ENCODE measurements at regions not wholly inside any gene's neighbourhood (a gene's known extent, or its start where the extent isn't known, plus 50 kb on each side); places are given as distances from the start of the nearest gene placed in this dataset.

DNA sequence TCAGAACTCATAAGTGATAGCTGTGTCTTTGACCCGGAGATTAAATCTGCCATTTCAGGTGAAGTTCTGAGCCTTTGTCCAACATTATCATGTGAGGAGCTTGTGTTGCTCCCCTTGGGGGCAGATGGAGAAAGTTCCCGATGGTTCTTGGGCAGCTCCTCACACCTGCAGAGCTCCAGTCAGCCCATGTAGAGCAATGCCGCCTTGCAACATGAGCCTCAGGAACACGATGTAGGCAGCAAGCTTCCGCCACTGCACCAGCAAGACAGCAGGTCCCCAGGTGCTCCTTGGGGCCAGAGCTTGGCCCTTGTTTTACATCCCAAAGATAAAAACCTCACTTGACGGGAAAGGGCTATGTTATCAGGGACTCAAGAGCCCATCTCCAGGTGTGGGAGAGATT is 292.7 kb downstream of the IRX1 start:
- DNase-seq (ENCODE audit: low spot score): no peak

DNA sequence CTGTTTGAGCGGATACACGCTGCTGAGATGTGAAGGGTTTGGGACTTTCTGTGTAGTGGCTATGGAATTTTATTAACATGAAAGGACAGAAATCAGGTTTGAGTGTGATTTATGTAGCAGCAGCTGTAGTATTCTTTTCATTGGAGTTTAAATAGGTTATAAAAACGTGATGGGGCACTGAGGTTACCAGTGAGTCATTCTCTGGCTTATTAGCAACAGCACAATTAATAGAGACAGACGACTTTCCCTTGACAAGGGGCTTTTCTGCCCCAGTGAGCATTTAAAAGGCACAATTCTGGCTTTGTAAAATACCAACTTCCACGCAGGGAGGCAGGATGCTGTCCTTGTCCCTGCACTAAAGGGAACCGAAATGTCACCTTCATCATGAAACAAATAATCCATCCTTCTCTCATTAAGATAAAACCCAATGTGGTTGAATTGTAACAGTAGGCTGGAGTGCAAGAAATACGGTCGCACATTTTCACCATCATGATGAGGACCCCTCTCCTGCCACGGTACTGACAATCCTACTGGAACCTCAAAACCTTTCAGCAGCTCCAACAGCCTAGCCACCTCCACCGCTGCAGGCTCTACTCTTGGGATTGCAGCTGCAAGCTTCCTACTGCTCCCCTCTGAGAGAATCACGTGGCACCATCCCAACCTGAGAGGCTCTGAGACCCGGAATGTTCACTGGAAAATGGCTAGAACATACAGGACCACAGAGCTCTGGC is 293.9 kb downstream of the IRX1 start:
- no peak for DNase-seq (ENCODE audit: low spot score)

DNA sequence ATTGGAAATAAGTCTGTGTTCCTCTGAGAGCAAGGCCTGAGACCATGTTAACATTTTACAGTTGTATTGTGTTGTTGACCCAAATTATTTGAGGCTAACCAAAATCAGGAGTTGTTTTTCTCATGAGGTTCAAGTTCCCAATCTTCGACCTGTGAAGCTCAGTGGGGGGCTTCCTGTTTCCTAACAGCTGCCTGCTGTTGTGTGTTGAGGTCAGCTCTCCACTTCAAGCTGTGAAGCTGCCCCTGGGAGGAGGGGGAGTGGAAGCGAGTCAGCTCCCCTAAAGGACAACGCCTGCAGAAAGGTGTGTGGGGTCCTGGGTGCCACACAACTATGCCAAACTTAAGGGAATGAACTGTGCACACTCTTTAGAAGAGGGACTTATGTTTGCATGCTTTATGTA is 295.5 kb downstream of the IRX1 start:
- DNase-seq (ENCODE audit: low spot score): no peak

DNA sequence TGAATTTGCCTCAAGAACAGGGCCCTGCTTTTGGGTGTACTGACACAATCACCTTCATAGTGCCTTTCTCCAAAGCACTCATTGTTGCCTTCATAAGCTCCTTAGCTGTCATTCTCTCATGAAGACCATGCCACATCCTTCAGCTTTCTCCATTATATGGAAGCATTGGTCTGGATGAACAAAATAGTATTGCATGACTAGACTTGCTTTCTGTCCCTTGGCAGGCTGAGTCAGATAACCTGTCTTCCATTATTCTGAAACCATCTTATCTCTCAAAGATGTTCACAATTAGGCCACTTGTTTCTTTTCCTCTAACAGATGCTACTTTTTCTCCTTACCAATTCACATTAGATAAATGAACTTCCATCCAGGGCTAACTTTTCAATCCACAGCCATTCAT is 297.9 kb downstream of the IRX1 start:
- no peak for DNase-seq (ENCODE audit: low spot score)

DNA sequence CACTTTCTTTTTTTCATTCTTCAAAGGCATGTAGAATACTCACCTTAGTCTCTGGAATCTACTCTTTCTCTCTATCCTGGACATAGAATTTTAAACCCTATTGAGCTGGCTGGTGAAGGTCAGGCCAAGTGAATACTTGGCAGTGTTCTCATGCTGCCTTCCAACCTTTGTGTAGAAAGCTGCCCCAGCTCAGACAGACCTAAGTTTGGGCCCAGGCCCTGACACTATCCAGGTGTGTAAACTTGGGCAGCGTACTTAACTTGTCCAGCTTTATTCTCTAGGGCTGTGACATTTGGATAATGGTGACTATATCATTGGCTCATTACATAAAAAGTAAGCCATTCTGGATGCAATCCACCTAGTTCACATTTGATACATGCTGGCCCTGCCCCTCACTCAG is 298.3 kb downstream of the IRX1 start:
- no peak for DNase-seq (ENCODE audit: low spot score)

DNA sequence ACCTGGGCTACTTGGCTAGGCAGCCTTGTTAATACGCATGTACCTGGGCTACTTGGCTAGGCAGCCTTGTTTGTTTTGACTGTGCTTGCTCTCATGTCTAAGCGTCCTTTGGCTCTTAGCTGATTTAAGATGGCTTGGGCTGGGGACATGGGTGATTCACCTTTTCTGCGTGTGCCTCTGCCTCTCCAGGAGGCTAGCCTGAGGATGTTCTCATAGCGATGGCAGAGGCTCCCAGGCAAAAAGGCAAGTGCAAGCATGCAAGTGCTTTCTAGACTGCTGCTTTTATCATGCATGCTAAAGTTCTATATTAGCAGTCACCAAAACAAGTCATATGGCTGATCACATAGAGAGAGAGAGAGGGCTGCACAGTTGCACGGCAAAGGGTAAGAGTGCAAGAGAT is 300.5 kb downstream of the IRX1 start:
- DNase-seq (ENCODE audit: low spot score): no peak

DNA sequence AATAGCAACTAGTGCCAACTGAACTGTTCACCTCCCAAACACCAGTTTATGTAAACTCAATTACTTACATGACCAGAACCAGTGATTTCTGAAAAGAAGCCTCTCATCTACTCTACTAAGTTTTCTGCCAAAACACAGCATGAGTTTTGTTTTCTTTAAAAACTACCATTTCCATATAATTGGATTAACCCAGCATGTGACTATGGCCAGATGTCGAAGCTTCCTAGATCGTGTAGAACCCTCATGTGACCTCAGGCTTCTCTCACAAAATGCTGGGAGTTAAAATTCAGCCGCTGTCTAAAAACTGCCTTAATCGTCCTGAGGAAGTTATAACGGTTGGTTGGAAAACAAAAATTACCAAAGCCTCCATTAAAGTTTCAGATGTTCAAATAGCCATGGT is 303.5 kb downstream of the IRX1 start:
- no peak for DNase-seq (ENCODE audit: low spot score)

DNA sequence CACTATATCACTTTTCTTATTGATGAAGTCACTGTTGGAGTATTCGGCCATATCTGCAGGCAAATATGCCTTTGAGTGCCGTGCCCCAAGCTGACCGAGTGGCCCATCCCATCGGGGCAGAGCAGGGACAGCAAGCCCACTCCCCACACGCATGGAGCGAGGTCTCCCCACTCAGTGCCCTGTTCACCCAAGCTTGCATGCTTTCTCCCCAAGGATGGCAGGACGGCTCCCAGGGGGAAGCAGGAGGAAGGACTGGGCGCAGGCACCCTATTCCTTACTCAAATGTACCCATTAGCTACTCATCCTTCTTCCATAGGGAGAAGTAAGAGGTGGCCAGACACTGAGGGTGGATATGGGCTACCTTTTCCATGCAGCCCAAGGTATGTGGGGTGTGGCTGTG is 309.0 kb downstream of the IRX1 start:
- DNase-seq (ENCODE audit: low spot score): no peak

DNA sequence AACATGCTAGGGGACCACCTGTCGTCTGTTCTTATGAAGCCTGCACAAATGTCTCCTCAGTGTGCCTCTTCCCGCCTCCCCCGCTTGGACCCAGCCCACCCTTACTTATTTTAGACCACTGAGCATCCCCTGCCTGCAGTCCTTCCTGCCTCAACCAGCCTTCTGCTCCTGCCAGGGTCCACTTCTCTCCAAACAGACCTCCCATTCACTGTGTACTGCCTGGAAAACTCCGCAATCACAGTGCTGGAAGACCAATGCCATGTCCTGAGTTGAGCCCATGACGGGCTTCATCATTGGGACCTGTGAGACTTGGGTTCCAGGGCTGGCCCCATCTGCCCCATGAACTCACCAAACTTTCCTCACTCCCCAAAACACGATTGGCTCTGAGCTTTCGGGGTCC is 309.4 kb downstream of the IRX1 start:
- DNase-seq (ENCODE audit: low spot score): no peak

DNA sequence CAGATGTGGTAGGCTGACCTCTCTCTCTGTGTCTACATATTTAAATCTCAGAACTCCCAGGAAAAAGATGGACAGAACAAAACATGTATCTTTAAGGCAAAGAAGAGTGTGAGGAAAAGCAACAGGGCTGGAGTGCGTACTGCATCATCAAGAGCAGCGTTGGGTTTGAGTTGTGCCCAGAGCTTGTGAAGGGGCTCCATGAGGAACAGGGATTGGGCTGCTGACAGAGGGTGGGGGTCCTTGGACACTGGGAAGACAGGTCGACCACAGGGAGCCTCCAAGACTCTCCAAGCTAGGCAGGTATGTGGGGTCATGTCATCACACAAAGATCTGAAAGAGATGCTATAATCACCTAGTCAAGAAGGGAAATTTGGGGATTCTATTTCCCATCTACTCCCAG is 309.9 kb downstream of the IRX1 start:
- no peak for DNase-seq (ENCODE audit: low spot score)

DNA sequence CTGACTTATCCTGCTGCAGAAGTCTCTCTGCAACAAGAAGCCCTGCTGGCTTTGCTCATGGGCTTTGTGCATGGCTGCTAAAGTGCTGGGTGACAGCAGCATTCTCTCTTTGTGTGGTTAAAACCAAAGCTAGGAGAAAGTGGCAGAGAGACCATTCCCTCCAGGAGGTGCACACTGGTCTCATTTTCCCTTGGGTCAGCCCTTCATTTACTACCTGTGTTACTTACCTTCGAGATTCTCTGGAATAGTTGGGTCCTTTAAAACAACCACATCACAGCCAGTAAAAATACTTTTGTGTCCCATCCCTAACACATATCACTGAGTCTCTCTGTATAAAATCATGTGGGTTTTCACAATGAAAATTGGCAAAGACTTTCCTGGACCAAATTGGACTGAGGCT is 315.5 kb downstream of the IRX1 start:
- DNase-seq (ENCODE audit: low spot score): no peak

DNA sequence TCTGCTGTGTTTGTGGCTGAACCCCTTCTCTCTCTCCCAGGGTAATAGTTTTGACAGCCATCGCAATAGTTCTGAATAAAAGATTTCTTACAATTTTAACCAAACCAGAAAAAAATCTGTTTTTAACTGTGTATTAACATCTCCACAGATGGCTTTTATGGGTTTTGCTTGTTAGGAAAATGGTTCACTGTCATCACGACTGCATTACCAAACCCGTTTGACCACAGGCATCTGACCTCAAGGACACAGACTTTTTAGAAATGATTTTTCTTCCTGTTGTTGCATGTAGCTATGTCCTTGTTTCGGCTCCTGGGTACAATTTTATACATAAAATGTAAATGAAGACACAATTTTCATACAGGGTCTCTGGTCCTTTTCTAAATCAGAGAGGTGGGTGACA is 316.1 kb downstream of the IRX1 start:
- DNase-seq (ENCODE audit: low spot score): no peak

DNA sequence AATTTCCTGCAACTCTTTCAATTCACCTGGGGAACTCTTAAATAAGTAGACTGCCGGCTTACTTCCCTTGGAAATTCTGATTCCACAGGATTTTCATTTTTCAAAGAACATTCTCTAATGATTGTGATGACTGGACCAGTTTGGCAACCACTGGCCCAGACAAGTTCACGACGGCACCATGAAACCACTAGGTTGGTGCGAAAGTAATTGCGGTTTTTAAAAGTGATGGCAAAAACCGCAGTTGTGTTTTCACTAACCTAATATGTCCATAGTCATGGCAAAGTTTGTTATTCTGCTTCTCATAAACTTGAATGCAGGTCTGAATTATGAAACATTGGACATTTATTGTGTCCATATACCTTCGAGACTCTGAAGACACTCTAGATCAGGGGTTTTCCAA is 317.2 kb downstream of the IRX1 start:
- DNase-seq (ENCODE audit: low spot score): no peak

DNA sequence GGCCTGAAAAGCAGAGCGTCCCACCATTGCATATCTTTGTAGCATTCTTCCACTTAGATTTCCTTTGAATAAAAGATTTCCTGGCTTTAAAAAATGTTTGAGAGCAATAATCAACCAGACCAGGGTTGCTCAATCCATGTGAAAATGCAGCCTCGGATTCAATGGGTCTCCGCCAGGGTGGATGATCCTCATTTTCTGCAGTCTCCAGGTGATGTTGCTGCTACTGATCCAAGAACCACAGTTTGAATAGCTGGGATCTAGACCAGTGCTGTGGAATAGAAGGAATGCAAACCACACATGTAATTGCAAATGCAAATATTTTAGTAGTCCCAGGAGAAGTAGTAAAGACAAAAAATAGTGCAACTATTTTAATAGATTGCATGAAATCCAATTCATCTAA is 317.6 kb downstream of the IRX1 start:
- DNase-seq (ENCODE audit: low spot score): no peak

DNA sequence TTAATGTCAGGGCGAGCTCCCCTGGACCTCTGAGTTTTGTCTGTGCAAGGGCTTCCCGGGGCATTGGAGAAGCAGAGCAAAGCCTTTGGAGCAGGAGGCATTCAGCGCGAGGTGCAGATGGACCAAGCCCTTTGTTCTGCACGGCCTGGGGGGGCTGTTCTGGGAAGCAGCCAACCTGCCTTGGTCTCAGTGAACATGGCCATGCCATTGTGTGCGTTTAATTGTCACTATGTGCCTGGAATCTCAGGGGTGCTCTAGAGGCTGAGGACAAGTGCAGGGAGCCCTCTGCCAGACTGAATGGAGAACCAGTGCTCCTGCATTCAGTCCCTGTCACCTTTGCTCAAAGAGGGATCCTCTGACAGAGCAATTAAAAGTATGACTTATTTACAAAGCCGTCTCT is 329.4 kb downstream of the IRX1 start:
- DNase-seq (ENCODE audit: low spot score): no peak

DNA sequence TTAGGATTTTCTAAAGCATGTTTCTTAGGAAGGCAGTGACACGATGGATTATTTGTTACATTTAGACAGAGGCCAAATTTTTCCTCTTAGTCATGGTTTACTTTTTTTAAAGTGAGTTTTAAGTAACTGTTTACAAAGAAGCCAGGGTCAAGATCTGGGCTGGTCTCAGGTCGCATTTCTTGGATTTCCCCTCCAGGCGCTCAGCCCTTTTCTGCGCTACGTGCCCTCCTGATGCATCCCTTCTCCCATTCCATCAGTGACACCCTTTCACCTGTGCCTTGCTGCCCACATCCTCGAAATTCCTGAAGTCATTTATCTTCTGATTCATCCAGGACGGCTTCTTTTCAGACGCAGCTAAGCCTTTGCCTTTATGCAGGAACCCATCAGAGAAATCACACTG is 330.3 kb downstream of the IRX1 start:
- no peak for DNase-seq (ENCODE audit: low spot score)

DNA sequence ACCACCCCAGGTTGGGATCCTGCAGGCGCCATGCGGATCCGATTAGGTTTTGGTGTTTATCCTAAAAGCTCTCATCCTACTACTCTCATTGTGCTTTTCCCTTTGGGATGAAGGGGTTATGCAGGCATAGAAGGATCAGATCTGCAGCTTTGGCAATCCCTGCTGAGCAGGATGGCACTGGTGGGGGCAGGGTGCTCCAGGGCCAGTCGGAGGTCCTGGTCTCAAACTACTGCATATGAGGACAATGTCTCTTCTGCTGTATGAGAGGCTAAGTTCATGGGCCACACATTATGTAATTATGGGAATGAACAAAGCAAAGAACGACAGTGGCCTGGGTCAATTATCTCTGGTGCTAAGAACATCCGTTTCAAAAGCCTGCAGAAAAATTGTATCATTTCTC is 334.2 kb downstream of the IRX1 start:
- DNase-seq (ENCODE audit: low spot score): no peak

DNA sequence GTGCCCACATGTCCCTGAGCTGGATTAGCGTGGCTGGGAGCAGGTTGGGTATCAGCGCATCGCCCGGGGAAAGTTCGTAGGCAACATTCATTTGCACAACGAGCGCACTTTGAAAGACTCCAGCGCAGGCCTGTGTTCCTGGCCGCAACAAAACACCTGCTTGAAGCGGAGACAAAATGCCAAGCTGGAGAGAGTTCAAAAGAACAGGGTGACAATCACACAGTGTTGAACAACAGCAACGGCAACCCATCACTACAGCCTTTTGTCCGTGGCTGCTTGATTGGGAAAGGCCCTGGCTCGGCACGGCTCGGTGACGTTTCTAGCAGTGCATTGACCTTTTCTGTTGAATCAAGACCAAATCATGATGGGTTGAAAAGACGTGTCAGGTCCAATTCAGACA is 336.3 kb downstream of the IRX1 start:
- DNase-seq (ENCODE audit: low spot score): no peak

DNA sequence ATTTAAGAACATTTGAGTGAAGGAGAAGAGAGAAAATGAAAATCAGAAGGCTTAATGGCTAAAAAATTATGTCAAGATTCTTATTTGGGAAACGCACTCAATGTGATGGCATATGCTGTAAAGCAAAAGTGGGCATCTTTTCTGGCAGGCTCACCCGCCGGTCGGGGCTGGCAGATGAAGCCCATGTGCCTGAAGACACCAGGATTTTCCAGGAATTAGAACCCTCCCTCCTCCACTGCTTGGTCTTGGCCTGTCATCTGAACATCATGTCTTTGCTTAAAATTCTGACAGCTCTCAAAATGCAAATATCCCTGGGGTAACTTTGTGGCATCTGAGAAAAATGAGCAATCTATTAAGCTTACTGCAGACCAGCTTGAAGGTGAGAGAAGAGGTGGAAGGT is 337.9 kb downstream of the IRX1 start:
- DNase-seq (ENCODE audit: low spot score): no peak

DNA sequence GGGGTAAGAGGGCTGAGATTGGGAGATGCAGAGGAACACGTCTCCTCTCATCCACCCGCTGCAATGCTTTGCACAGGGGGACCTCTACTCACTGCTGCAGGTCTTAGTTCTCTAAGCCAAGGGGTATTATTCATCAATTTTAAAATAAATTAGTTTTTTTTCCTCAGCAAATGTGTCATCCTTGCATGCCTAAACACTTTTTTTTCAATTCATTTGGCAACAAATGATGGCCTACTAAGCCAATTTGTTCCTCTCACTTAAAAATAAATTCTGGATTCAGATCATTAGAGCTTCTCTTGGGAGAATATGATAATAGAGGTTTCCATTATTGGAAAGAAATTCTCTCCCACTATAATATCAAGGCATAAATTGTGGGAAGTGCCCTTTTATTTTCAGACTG is 338.3 kb downstream of the IRX1 start:
- no peak for DNase-seq (ENCODE audit: low spot score)

DNA sequence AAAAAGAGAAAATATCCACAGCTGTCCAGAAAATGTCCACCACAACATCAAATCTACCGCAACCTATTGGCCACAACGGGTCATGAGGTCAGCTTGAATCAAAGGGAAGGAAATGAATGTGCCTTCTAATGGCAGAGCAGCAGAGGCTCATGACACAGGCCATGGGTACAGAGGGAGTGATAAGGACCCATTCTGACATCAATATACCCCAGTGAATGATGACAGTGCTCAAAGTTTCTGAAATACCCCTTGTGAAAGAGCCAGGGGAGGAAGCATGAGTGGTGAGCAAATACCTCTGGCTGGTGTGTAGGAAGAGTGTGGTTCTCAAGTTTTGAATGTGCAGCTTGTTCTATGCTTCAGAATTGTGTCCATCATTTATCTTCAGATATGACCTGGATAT is 348.2 kb downstream of the IRX1 start:
- DNase-seq (ENCODE audit: low spot score): no peak

DNA sequence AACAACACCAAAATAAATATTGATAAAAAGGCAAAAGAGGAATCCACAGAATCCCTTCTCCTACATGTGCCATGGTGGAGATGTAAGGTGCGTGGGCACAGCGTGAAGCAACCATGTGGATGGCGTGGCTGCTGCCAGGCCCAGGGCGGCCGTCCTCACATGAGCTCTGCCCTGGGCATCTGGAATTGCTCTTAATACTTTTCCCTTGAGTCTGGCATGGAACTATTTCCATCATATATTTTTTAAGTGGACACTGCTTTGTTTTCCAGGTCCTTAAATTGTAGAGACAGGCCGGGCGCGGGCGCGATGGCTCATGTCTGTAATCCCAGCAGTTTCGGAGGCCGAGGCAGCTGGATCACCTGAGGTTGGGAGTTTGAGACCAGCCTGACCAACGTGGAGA is 349.3 kb downstream of the IRX1 start:
- no peak for DNase-seq (ENCODE audit: low spot score)

DNA sequence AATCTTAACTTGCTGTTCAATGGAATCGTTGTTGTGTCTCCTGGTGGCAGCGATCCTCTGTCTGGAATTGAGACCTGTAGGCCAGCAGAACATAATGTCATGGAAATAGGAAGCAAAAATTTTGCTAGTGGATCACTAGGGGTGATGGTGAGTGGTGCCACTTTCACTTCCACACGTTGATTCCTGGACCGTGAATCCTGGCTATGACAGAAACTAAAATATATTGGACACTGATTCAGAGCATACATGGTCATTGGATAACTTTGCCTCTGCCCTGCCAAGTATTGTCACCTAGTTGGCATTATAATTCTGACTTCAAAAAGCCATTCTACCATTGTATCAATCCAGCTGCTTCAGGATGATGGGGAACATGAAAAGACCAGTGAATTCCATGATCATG is 353.2 kb downstream of the IRX1 start:
- DNase-seq (ENCODE audit: low spot score): no peak

DNA sequence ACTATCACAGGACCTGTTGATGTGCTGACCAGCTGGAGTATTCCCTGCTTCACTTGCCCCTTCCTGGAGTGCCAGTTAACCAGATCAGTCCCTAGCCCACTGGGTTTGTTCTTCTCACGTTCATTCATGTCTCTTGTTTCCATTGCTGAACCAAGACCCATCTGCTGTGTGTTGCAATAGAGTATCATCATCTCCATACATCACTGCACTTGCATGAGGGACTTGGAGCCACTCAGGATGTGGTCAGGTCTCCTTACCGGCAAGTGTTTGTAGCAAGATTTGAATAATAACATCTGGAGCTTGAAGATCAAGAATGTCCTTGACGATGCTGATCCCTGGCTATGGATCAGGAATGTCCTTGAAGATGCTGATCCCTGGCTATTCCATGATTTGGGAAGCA is 358.6 kb downstream of the IRX1 start:
- no peak for DNase-seq (ENCODE audit: low spot score)

DNA sequence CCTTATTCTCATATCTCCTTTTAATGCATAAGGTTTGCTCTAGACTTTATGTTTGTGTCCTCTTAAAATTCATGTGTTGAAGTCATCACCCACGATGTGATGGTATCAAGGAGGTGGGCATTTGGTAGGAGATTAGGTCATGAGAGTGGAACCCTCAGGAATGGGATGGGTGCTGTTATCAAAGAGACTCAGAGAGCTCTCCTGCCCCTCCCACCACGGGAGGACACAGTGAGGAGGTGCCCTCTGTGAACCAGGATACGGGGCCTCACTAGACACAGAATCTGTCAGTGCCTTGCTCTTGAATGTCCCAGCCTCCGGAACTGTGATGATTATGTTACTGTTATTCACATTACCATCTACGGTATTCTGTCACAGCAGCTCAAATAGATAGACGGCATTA is 359.0 kb downstream of the IRX1 start:
- DNase-seq (ENCODE audit: low spot score): no peak

All from D341Med (cell line).